ENCODE measurements at regions not wholly inside any gene's neighbourhood (a gene's known extent, or its start where the extent isn't known, plus 50 kb on each side); places are given as distances from the start of the nearest gene placed in this dataset.

DNA sequence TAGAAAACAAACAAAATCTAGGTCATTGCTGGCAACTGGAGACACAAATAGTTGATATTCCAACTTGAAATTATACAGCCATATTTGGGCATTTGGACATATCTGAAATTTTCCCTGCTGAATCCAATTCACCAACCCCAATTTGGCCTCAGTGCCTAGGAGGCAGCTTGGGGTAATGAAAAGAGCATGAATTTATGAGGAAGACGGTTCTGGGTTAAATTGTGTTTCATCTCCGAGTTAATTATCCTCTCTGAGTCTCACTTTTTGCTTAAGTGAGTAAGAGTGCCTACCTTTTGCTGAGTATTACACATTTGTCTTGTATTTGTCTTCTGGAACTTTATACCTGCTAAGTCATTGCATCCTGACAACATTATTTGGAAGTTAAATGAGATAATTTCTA, 1906.8 kb upstream of the PIK3C3 start:
- TF ChIP-seq, protein P1, sequence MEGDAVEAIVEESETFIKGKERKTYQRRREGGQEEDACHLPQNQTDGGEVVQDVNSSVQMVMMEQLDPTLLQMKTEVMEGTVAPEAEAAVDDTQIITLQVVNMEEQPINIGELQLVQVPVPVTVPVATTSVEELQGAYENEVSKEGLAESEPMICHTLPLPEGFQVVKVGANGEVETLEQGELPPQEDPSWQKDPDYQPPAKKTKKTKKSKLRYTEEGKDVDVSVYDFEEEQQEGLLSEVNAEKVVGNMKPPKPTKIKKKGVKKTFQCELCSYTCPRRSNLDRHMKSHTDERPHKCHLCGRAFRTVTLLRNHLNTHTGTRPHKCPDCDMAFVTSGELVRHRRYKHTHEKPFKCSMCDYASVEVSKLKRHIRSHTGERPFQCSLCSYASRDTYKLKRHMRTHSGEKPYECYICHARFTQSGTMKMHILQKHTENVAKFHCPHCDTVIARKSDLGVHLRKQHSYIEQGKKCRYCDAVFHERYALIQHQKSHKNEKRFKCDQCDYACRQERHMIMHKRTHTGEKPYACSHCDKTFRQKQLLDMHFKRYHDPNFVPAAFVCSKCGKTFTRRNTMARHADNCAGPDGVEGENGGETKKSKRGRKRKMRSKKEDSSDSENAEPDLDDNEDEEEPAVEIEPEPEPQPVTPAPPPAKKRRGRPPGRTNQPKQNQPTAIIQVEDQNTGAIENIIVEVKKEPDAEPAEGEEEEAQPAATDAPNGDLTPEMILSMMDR (conservative IDR thresholded peaks at IDR 0.05; ENCODE audit: low read depth, low read length) = no peak
- Histone ChIP-seq H3K4me2 (no peak overlapping the region), H3K27ac (no peak overlapping the region), H3K4me3 (IDR thresholded peaks at IDR 0.05; ENCODE audit: insufficient read depth, low read depth, low read length) (no peak overlapping the region), H3K27me3 (ENCODE audit: insufficient read depth, low read depth) (no peaks in the 10 kb centered on the region), H4K20me1 (ENCODE audit: insufficient read depth) (no peaks in the 10 kb centered on the region; the same call in 1 of the 2 replicates), H2AFZ (ENCODE audit: low read depth) (no peak overlapping the region), H3K36me3 (ENCODE audit: insufficient read depth) (no peaks in the 10 kb centered on the region), H3K79me2 (ENCODE audit: insufficient read depth, low read depth) (no peaks in the 10 kb centered on the region), H3K9ac (no peak overlapping the region), H3K4me1 (ENCODE audit: low read depth, poor library complexity, severe bottlenecking) (no peaks in the 10 kb centered on the region)

DNA sequence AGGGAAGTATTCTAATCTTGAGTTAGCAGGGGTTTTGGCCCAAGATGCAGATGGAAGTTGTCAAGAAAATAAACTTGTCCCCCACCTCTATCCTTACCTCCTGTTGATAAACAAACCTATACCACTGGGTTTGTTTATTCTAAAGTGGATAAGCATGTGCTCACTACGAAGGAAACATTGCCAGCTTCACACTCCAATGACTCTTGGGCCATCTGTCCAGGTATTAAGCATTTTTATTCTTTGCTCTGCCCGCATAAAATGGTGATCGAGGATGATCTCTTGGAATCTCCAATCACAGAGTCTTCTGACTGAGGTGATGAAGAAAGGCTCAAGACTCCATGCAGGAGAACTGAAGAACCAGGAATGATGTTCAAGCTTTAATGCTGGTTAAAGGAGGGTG, 1908.4 kb upstream of the PIK3C3 start:
- H2AFZ ChIP-seq (ENCODE audit: low read depth) = no peak overlapping the region
- no peaks in the 10 kb centered on the region for H3K79me2 ChIP-seq (ENCODE audit: insufficient read depth, low read depth)
- H3K27me3 ChIP-seq (ENCODE audit: insufficient read depth, low read depth) = no peaks in the 10 kb centered on the region
- TF ChIP-seq, protein P1 (conservative IDR thresholded peaks at IDR 0.05; ENCODE audit: low read depth, low read length) = no peak
- H3K36me3 ChIP-seq (ENCODE audit: insufficient read depth) = no peaks in the 10 kb centered on the region
- H3K4me2 ChIP-seq = no peak overlapping the region
- no peak overlapping the region for H3K27ac ChIP-seq
- no peak overlapping the region for H3K4me3 ChIP-seq (IDR thresholded peaks at IDR 0.05; ENCODE audit: insufficient read depth, low read depth, low read length)
- H4K20me1 ChIP-seq (ENCODE audit: insufficient read depth) = no peaks in the 10 kb centered on the region; the same call in 1 of the 2 replicates
- no peak overlapping the region for H3K9ac ChIP-seq
- H3K4me1 ChIP-seq (ENCODE audit: low read depth, poor library complexity, severe bottlenecking) = no peaks in the 10 kb centered on the region

DNA sequence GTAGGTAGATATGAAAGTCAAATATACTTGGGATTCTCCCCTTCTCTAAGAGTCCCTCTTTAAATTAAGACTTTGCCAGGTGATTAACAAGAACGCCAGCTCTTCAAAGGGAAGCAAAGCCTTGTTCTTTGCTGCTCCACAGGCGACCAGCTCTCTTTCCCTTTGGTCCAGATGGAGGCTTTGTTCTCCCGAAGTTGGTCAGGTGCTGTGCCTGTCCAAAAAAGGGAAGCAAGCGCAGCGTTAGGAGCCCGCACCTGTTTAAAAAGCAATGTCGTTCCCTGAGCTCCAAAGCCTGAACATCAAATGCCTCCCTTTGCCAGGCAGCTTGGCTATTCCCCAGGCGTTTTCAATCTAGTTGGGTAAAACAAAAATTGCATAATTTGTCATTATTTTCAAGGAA, 1913.1 kb upstream of the PIK3C3 start:
- Histone ChIP-seq H3K4me1 (ENCODE audit: low read depth, poor library complexity, severe bottlenecking) (no peaks in the 10 kb centered on the region), H3K9ac (no peak overlapping the region), H3K79me2 (ENCODE audit: insufficient read depth, low read depth) (no peaks in the 10 kb centered on the region), H4K20me1 (ENCODE audit: insufficient read depth) (no peaks in the 10 kb centered on the region), H2AFZ (ENCODE audit: low read depth) (no peak overlapping the region), H3K27ac (no peak overlapping the region), H3K36me3 (ENCODE audit: insufficient read depth) (no peaks in the 10 kb centered on the region), H3K4me3 (IDR thresholded peaks at IDR 0.05; ENCODE audit: insufficient read depth, low read depth, low read length) (no peak overlapping the region), H3K27me3 (ENCODE audit: insufficient read depth, low read depth) (no peaks in the 10 kb centered on the region), H3K4me2 (no peak overlapping the region)
- TF ChIP-seq, protein P1 (conservative IDR thresholded peaks at IDR 0.05; ENCODE audit: low read depth, low read length) = no peak

DNA sequence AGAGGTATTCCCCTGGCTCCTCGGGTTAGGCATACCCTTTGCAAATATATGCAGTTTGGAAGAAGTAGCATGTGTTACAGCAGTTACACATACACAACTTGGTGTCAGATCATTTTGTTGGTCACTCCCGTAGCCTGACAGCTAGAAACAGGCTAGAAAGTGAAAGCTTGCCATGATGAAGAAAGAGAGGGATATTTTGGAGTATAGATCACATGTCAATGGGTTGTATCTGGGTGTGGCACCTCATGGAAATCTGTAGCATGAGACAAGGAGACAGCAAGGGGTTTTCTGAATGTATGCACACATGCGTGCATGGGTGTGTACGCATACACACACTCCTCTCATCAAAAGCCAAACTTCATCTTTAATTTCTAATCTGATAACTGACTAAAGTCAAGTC, 1914.5 kb upstream of the PIK3C3 start:
- no peaks in the 10 kb centered on the region for H3K4me1 ChIP-seq (ENCODE audit: low read depth, poor library complexity, severe bottlenecking)
- H3K9ac ChIP-seq = no peak overlapping the region
- H2AFZ ChIP-seq (ENCODE audit: low read depth) = no peak overlapping the region
- H3K27me3 ChIP-seq (ENCODE audit: insufficient read depth, low read depth) = no peaks in the 10 kb centered on the region
- H3K36me3 ChIP-seq (ENCODE audit: insufficient read depth) = no peaks in the 10 kb centered on the region
- TF ChIP-seq, protein P1 (conservative IDR thresholded peaks at IDR 0.05; ENCODE audit: low read depth, low read length) = no peak
- H3K4me3 ChIP-seq (IDR thresholded peaks at IDR 0.05; ENCODE audit: insufficient read depth, low read depth, low read length) = no peak overlapping the region
- no peak overlapping the region for H3K4me2 ChIP-seq
- H3K27ac ChIP-seq = no peak overlapping the region
- no peaks in the 10 kb centered on the region for H3K79me2 ChIP-seq (ENCODE audit: insufficient read depth, low read depth)
- H4K20me1 ChIP-seq (ENCODE audit: insufficient read depth) = no peaks in the 10 kb centered on the region
